ENCODE measurements at regions not wholly inside any gene's neighbourhood (a gene's known extent, or its start where the extent isn't known, plus 50 kb on each side); places are given as distances from the start of the nearest gene placed in this dataset.

GRCh38 chr6:19715167-19715551 is 122.0 kb upstream of the ID4 start (continued):
- TF ChIP-seq NFYB (IDR thresholded peaks at IDR 0.05; ENCODE audit: insufficient read depth, low read depth, low read length) (no peak), PKNOX1 (IDR thresholded peaks at IDR 0.05) (no peak), NR2C1 (IDR thresholded peaks at IDR 0.05) (no peak)
- TF ChIP-seq, protein P1, sequence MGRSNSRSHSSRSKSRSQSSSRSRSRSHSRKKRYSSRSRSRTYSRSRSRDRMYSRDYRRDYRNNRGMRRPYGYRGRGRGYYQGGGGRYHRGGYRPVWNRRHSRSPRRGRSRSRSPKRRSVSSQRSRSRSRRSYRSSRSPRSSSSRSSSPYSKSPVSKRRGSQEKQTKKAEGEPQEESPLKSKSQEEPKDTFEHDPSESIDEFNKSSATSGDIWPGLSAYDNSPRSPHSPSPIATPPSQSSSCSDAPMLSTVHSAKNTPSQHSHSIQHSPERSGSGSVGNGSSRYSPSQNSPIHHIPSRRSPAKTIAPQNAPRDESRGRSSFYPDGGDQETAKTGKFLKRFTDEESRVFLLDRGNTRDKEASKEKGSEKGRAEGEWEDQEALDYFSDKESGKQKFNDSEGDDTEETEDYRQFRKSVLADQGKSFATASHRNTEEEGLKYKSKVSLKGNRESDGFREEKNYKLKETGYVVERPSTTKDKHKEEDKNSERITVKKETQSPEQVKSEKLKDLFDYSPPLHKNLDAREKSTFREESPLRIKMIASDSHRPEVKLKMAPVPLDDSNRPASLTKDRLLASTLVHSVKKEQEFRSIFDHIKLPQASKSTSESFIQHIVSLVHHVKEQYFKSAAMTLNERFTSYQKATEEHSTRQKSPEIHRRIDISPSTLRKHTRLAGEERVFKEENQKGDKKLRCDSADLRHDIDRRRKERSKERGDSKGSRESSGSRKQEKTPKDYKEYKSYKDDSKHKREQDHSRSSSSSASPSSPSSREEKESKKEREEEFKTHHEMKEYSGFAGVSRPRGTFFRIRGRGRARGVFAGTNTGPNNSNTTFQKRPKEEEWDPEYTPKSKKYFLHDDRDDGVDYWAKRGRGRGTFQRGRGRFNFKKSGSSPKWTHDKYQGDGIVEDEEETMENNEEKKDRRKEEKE (IDR thresholded peaks at IDR 0.05): no peak

- RAD21 ChIA-PET (ENCODE audit: unreplicated experiment): no interaction called here
- H3K4me2 ChIP-seq (ENCODE audit: control insufficient read depth, insufficient read depth): no peak overlapping the region
- no peaks in the 10 kb centered on the region for H3K36me3 ChIP-seq (ENCODE audit: control insufficient read depth in 2 of 2, insufficient read depth in 2 of 2, low read length in 1 of 2)
- H2AFZ ChIP-seq (ENCODE audit: control insufficient read depth, low read depth, low read length): no peak overlapping the region
- no peak overlapping the region for H3K9ac ChIP-seq (ENCODE audit: control insufficient read depth, insufficient read depth, low read length)
- 30% methylated on average over 11 of the region's 11 CpGs for WGBS (ENCODE audit: insufficient coverage, insufficient replicate concordance, low lambda C conversion rate, missing lambda C conversion rate)
- H3K27ac ChIP-seq (ENCODE audit: control insufficient read depth, insufficient read depth): no peak overlapping the region
- no peaks in the 10 kb centered on the region for H3K9me3 ChIP-seq (replicated peaks; ENCODE audit: control insufficient read depth, insufficient read depth, low read length)
- ATAC-seq (no peak), DNase-seq (ENCODE audit: low read depth, low spot score) (no peak), FAIRE-seq (no peak)
- in situ Hi-C loops (cut with MboI): no loop called here
- SMC1A ChIA-PET (ENCODE audit: uncharacterized antibody, unreplicated experiment): no interaction called here
- H3K4me3 ChIP-seq: no peak overlapping the region
- no peaks in the 10 kb centered on the region for H3K4me1 ChIP-seq (ENCODE audit: control insufficient read depth, insufficient read depth, low read length)
- H4K20me1 ChIP-seq (ENCODE audit: control insufficient read depth, insufficient read depth): no peaks in the 10 kb centered on the region
- no peaks in the 10 kb centered on the region for H3K79me2 ChIP-seq (ENCODE audit: control insufficient read depth, insufficient read depth, low read length)
- POLR2A ChIA-PET: no interaction called here
- no peak for TF ChIP-seq CHD4 (IDR thresholded peaks at IDR 0.05)
- no peak for TF ChIP-seq SIX5 (IDR thresholded peaks at IDR 0.05; ENCODE audit: low read depth, low read length, severe bottlenecking)
- no peak for TF ChIP-seq JUNB (IDR thresholded peaks at IDR 0.05)
- TF ChIP-seq SMARCA5 (IDR thresholded peaks at IDR 0.05): no peak
- no peak for TF ChIP-seq EED (IDR thresholded peaks at IDR 0.05; ENCODE audit: low read depth)
- TF ChIP-seq POLR2AphosphoS2 (IDR thresholded peaks at IDR 0.05; ENCODE audit: low read depth, low read length): no peak
- no peak for TF ChIP-seq SIN3A (IDR thresholded peaks at IDR 0.05; ENCODE audit: low read depth, low read length)
- TF ChIP-seq SMAD1 (IDR thresholded peaks at IDR 0.05; ENCODE audit: low read depth, partially characterized antibody): no peak
- no peak for TF ChIP-seq BCL11A (IDR thresholded peaks at IDR 0.05; ENCODE audit: low read depth, low read length)
- TF ChIP-seq, protein P2, sequence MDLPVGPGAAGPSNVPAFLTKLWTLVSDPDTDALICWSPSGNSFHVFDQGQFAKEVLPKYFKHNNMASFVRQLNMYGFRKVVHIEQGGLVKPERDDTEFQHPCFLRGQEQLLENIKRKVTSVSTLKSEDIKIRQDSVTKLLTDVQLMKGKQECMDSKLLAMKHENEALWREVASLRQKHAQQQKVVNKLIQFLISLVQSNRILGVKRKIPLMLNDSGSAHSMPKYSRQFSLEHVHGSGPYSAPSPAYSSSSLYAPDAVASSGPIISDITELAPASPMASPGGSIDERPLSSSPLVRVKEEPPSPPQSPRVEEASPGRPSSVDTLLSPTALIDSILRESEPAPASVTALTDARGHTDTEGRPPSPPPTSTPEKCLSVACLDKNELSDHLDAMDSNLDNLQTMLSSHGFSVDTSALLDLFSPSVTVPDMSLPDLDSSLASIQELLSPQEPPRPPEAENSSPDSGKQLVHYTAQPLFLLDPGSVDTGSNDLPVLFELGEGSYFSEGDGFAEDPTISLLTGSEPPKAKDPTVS (IDR thresholded peaks at IDR 0.05; ENCODE audit: low read depth, low read length): no peak
- BruUV-seq (replicated peaks): no TSS peak
- H3K27me3 ChIP-seq (replicated peaks in 1 of 2; ENCODE audit: control insufficient read depth in 2 of 2, insufficient read depth in 2 of 2, low read length in 1 of 2): no peaks in the 10 kb centered on the region
- CTCF ChIA-PET: no interaction called here
- intact Hi-C loops (cut with micrococcal nuclease; ENCODE audit: unreplicated experiment): no loop called here
Measured at GRCh38 chr6:19719691-19720128, 117.5 kb upstream of the ID4 start.

Measured in GM12878 (cell line).